ENCODE measurements at regions not wholly inside any gene's neighbourhood (a gene's known extent, or its start where the extent isn't known, plus 50 kb on each side); places are given as distances from the start of the nearest gene placed in this dataset.
"Not testable (repeated sequence)": the region's sequence is repeated elsewhere in the genome, so short reads cannot be mapped to it uniquely, and the experiment has no call there.

GRCh38 chrX:90665161-90665560 is 743.5 kb downstream of the TGIF2LX start:
- not testable (repeated sequence) for H4K8ac ChIP-seq (ENCODE audit: low read depth, low read length); H2BK5ac ChIP-seq (ENCODE audit: low read length); H3K4ac ChIP-seq (ENCODE audit: low read length); H3K4me2 ChIP-seq (ENCODE audit: insufficient read depth, low read length, poor library complexity, severe bottlenecking); H3K27me3 ChIP-seq (ENCODE audit: control insufficient read depth in 3 of 3, insufficient read depth in 3 of 3, low read depth in 1 of 3, low read length in 3 of 3); H3K4me1 ChIP-seq (ENCODE audit: control insufficient read depth in 2 of 2, insufficient read depth in 1 of 2, low read depth in 1 of 2, low read length in 2 of 2); H3K14ac ChIP-seq (ENCODE audit: low read length); H2BK15ac ChIP-seq (ENCODE audit: low read length); H3K36me3 ChIP-seq (replicated peaks in 1 of 2; ENCODE audit: control insufficient read depth in 2 of 2, insufficient read depth in 2 of 2, low read length in 2 of 2); H3K79me1 ChIP-seq (ENCODE audit: low read depth, low read length); H3K9ac ChIP-seq (ENCODE audit: low read depth, low read length, poor library complexity); H4K91ac ChIP-seq (ENCODE audit: low read depth, low read length, poor library complexity); H2BK120ac ChIP-seq (ENCODE audit: low read depth, low read length); H2AK5ac ChIP-seq (ENCODE audit: low read depth, low read length); H3K18ac ChIP-seq (ENCODE audit: low read length); H3K4me3 ChIP-seq (ENCODE audit: low read length in 2 of 2); H3K9me3 ChIP-seq (replicated peaks in 1 of 2; ENCODE audit: control insufficient read depth in 2 of 2, insufficient read depth in 1 of 2, low read depth in 1 of 2, low read length in 2 of 2); H2BK12ac ChIP-seq (ENCODE audit: low read length); H3K23ac ChIP-seq (ENCODE audit: low read depth, low read length, poor library complexity); H2AFZ ChIP-seq (ENCODE audit: low read length); H3K27ac ChIP-seq (replicated peaks; ENCODE audit: low read length)
- peak; percentile 0 for DNase-seq (ENCODE audit: low spot score)
- WGBS, 2 donors (ENCODE audit: extremely low coverage in 2 of 2, insufficient read length in 2 of 2, insufficient replicate concordance in 1 of 2): no CpG with 5 or more reads among the region's 5 CpGs

GRCh38 chrX:90713552-90713951 is 721.1 kb upstream of the PABPC5 start:
- not testable (repeated sequence) for H3K4me2 ChIP-seq (ENCODE audit: insufficient read depth, low read length, poor library complexity, severe bottlenecking); H2BK5ac ChIP-seq (ENCODE audit: low read length); H3K79me1 ChIP-seq (ENCODE audit: low read depth, low read length); H3K4me3 ChIP-seq (ENCODE audit: low read length in 2 of 2); H2BK12ac ChIP-seq (ENCODE audit: low read length); H3K9ac ChIP-seq (ENCODE audit: low read depth, low read length, poor library complexity); H3K27ac ChIP-seq (replicated peaks; ENCODE audit: low read length); H4K91ac ChIP-seq (ENCODE audit: low read depth, low read length, poor library complexity); H3K9me3 ChIP-seq (replicated peaks in 1 of 2; ENCODE audit: control insufficient read depth in 2 of 2, insufficient read depth in 1 of 2, low read depth in 1 of 2, low read length in 2 of 2); H3K4me1 ChIP-seq (ENCODE audit: control insufficient read depth in 2 of 2, insufficient read depth in 1 of 2, low read depth in 1 of 2, low read length in 2 of 2); H3K36me3 ChIP-seq (replicated peaks in 1 of 2; ENCODE audit: control insufficient read depth in 2 of 2, insufficient read depth in 2 of 2, low read length in 2 of 2); H3K23ac ChIP-seq (ENCODE audit: low read depth, low read length, poor library complexity); DNase-seq (ENCODE audit: low spot score); H4K8ac ChIP-seq (ENCODE audit: low read depth, low read length); H2BK120ac ChIP-seq (ENCODE audit: low read depth, low read length); H2BK15ac ChIP-seq (ENCODE audit: low read length); H3K14ac ChIP-seq (ENCODE audit: low read length); H3K27me3 ChIP-seq (ENCODE audit: control insufficient read depth in 3 of 3, insufficient read depth in 3 of 3, low read depth in 1 of 3, low read length in 3 of 3); H2AFZ ChIP-seq (ENCODE audit: low read length); H3K4ac ChIP-seq (ENCODE audit: low read length); H2AK5ac ChIP-seq (ENCODE audit: low read depth, low read length); H3K18ac ChIP-seq (ENCODE audit: low read length)
- no CpG with 5 or more reads among the region's 17 CpGs for WGBS, 2 donors (ENCODE audit: extremely low coverage in 2 of 2, insufficient read length in 2 of 2, insufficient replicate concordance in 1 of 2)

GRCh38 chrX:90737555-90737954 is 697.1 kb upstream of the PABPC5 start:
- not testable (repeated sequence) for H2BK12ac ChIP-seq (ENCODE audit: low read length); H3K23ac ChIP-seq (ENCODE audit: low read depth, low read length, poor library complexity); H3K27ac ChIP-seq (replicated peaks; ENCODE audit: low read length)

GRCh38 chrX:90757619-90758018 is 677.0 kb upstream of the PABPC5 start:
- not testable (repeated sequence) for H2BK12ac ChIP-seq (ENCODE audit: low read length); H4K91ac ChIP-seq (ENCODE audit: low read depth, low read length, poor library complexity); H3K4me3 ChIP-seq (ENCODE audit: low read length in 2 of 2); H3K27me3 ChIP-seq (ENCODE audit: control insufficient read depth in 3 of 3, insufficient read depth in 3 of 3, low read depth in 1 of 3, low read length in 3 of 3); DNase-seq (ENCODE audit: low spot score); H3K36me3 ChIP-seq (replicated peaks in 1 of 2; ENCODE audit: control insufficient read depth in 2 of 2, insufficient read depth in 2 of 2, low read length in 2 of 2); H2AK5ac ChIP-seq (ENCODE audit: low read depth, low read length); H3K27ac ChIP-seq (replicated peaks; ENCODE audit: low read length); H3K4me2 ChIP-seq (ENCODE audit: insufficient read depth, low read length, poor library complexity, severe bottlenecking); H2AFZ ChIP-seq (ENCODE audit: low read length); H3K9me3 ChIP-seq (replicated peaks in 1 of 2; ENCODE audit: control insufficient read depth in 2 of 2, insufficient read depth in 1 of 2, low read depth in 1 of 2, low read length in 2 of 2); H2BK15ac ChIP-seq (ENCODE audit: low read length); H2BK120ac ChIP-seq (ENCODE audit: low read depth, low read length); H3K4me1 ChIP-seq (ENCODE audit: control insufficient read depth in 2 of 2, insufficient read depth in 1 of 2, low read depth in 1 of 2, low read length in 2 of 2); H3K79me1 ChIP-seq (ENCODE audit: low read depth, low read length); H2BK5ac ChIP-seq (ENCODE audit: low read length); H3K23ac ChIP-seq (ENCODE audit: low read depth, low read length, poor library complexity); H3K14ac ChIP-seq (ENCODE audit: low read length); H3K18ac ChIP-seq (ENCODE audit: low read length); H3K4ac ChIP-seq (ENCODE audit: low read length); H3K9ac ChIP-seq (ENCODE audit: low read depth, low read length, poor library complexity); H4K8ac ChIP-seq (ENCODE audit: low read depth, low read length)
- WGBS, 2 donors (ENCODE audit: extremely low coverage in 2 of 2, insufficient read length in 2 of 2, insufficient replicate concordance in 1 of 2): no CpG with 5 or more reads among the region's 3 CpGs

More at GRCh38 chrX:90737555-90737954, 697.1 kb upstream of the PABPC5 start:
- not testable (repeated sequence) for DNase-seq (ENCODE audit: low spot score); H3K18ac ChIP-seq (ENCODE audit: low read length); H3K79me1 ChIP-seq (ENCODE audit: low read depth, low read length); H3K4ac ChIP-seq (ENCODE audit: low read length); H2BK120ac ChIP-seq (ENCODE audit: low read depth, low read length); H2BK15ac ChIP-seq (ENCODE audit: low read length); H3K4me2 ChIP-seq (ENCODE audit: insufficient read depth, low read length, poor library complexity, severe bottlenecking); H3K4me3 ChIP-seq (ENCODE audit: low read length in 2 of 2); H2AK5ac ChIP-seq (ENCODE audit: low read depth, low read length); H3K9me3 ChIP-seq (replicated peaks in 1 of 2; ENCODE audit: control insufficient read depth in 2 of 2, insufficient read depth in 1 of 2, low read depth in 1 of 2, low read length in 2 of 2); H3K4me1 ChIP-seq (ENCODE audit: control insufficient read depth in 2 of 2, insufficient read depth in 1 of 2, low read depth in 1 of 2, low read length in 2 of 2); H3K14ac ChIP-seq (ENCODE audit: low read length); H3K27me3 ChIP-seq (ENCODE audit: control insufficient read depth in 3 of 3, insufficient read depth in 3 of 3, low read depth in 1 of 3, low read length in 3 of 3); H2BK5ac ChIP-seq (ENCODE audit: low read length); H3K9ac ChIP-seq (ENCODE audit: low read depth, low read length, poor library complexity); H2AFZ ChIP-seq (ENCODE audit: low read length); H4K91ac ChIP-seq (ENCODE audit: low read depth, low read length, poor library complexity); H3K36me3 ChIP-seq (replicated peaks in 1 of 2; ENCODE audit: control insufficient read depth in 2 of 2, insufficient read depth in 2 of 2, low read length in 2 of 2)
- no CpG with 5 or more reads among the region's 3 CpGs for WGBS, 2 donors (ENCODE audit: extremely low coverage in 2 of 2, insufficient read length in 2 of 2, insufficient replicate concordance in 1 of 2)
- H4K8ac ChIP-seq (ENCODE audit: low read depth, low read length): peak overlapping the region; percentile 43
